ENCODE measurements at regions not wholly inside any gene's neighbourhood (a gene's known extent, or its start where the extent isn't known, plus 50 kb on each side); places are given as distances from the start of the nearest gene placed in this dataset.

- intact Hi-C loops (cut with DNase I) = no loop called here
- H3K36me3 ChIP-seq = no peaks in the 10 kb centered on the region
- TF ChIP-seq POLR2A (IDR thresholded peaks at IDR 0.05) = no peak
- TF ChIP-seq, protein P1, sequence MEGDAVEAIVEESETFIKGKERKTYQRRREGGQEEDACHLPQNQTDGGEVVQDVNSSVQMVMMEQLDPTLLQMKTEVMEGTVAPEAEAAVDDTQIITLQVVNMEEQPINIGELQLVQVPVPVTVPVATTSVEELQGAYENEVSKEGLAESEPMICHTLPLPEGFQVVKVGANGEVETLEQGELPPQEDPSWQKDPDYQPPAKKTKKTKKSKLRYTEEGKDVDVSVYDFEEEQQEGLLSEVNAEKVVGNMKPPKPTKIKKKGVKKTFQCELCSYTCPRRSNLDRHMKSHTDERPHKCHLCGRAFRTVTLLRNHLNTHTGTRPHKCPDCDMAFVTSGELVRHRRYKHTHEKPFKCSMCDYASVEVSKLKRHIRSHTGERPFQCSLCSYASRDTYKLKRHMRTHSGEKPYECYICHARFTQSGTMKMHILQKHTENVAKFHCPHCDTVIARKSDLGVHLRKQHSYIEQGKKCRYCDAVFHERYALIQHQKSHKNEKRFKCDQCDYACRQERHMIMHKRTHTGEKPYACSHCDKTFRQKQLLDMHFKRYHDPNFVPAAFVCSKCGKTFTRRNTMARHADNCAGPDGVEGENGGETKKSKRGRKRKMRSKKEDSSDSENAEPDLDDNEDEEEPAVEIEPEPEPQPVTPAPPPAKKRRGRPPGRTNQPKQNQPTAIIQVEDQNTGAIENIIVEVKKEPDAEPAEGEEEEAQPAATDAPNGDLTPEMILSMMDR (IDR thresholded peaks at IDR 0.05) = no peak
- no peak overlapping the region for H3K27ac ChIP-seq
- H3K4me1 ChIP-seq = no peaks in the 10 kb centered on the region
- H3K27me3 ChIP-seq = no peaks in the 10 kb centered on the region
- no peak for DNase-seq
- no peaks in the 10 kb centered on the region for H3K9me3 ChIP-seq
- no peak overlapping the region for H3K4me3 ChIP-seq (replicated peaks in 1 of 3)
These were observed 263.5 kb downstream of the C4orf33 start for GRCh38 chr4:129359461-129359860.

- Histone ChIP-seq H3K9me3 (no peaks in the 10 kb centered on the region), H3K27ac (no peak overlapping the region), H3K4me3 (replicated peaks in 1 of 3) (no peak overlapping the region), H3K27me3 (no peaks in the 10 kb centered on the region), H3K36me3 (no peaks in the 10 kb centered on the region), H3K4me1 (no peaks in the 10 kb centered on the region)
- DNase-seq = peak; percentile 57 to 62
- TF ChIP-seq, protein P1 (IDR thresholded peaks at IDR 0.05) = peak; percentile 56 to 84 (median 72)
- no peak for TF ChIP-seq POLR2A (IDR thresholded peaks at IDR 0.05)
- intact Hi-C loops (cut with DNase I) = loop anchor here (5.0 kb wide), 1 partner anchor 280 kb away; no protein-coding TSS in a partner anchor
- 11 to 13% methylated on average over 5 of the region's 5 CpGs for WGBS, 2 donors
These were observed 266.8 kb downstream of the C4orf33 start for GRCh38 chr4:129362691-129363274.

- DNase-seq = peak; percentile 12 to 19
- Histone ChIP-seq H3K27ac (no peak overlapping the region), H3K27me3 (no peaks in the 10 kb centered on the region), H3K4me1 (no peaks in the 10 kb centered on the region), H3K9me3 (no peaks in the 10 kb centered on the region), H3K4me3 (replicated peaks in 1 of 3) (no peak overlapping the region), H3K36me3 (no peaks in the 10 kb centered on the region)
- no peak for TF ChIP-seq POLR2A (IDR thresholded peaks at IDR 0.05)
- TF ChIP-seq, protein P1 (IDR thresholded peaks at IDR 0.05) = no peak
- intact Hi-C loops (cut with DNase I) = loop anchor here (5.0 kb wide), 1 partner anchor 277 kb away; no protein-coding TSS in a partner anchor
- 66 to 67% methylated on average over 10 of the region's 10 CpGs for WGBS, 2 donors
These were observed 268.9 kb downstream of the C4orf33 start for GRCh38 chr4:129364747-129365452.

DNA sequence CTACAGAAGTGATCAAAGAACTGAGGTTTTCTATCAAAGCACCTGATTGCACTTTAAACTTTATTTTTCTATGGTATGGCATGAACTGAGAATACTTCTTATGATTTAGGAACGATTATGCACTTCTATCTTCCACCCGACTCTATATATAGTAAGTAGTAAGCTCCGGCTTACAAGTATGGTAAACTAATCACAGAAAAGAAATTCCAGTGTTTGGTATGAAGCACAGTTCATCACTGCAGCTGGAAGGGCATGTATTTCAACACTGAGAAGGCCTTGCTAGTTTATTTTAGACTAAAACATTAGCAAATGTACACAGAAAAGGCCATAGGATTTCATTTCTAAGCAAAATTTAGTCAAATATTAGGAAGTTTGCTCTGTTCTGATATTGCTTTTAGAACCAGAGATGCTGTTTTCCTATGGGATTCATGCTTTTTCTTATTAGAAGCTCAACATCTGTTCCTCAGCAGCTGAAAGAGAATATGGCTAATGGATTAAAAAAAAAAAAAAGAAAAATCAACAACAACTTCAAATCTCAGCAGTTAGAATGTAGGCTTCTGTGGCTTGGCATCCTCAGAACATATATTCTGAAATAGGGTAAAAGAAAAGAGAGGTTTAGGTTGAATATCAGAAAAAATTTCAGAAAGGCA lies 273.5 kb downstream of the C4orf33 start:
- no peaks in the 10 kb centered on the region for H3K36me3 ChIP-seq
- intact Hi-C loops (cut with DNase I) = no loop called here

More for the DNA sequence above, 273.5 kb downstream of the C4orf33 start:
- no peak for TF ChIP-seq POLR2A (IDR thresholded peaks at IDR 0.05)
- TF ChIP-seq, protein P1 (IDR thresholded peaks at IDR 0.05) = no peak
- no peak overlapping the region for H3K4me3 ChIP-seq (replicated peaks in 1 of 3)
- H3K27ac ChIP-seq = no peak overlapping the region
- no peaks in the 10 kb centered on the region for H3K27me3 ChIP-seq
- H3K4me1 ChIP-seq = no peaks in the 10 kb centered on the region
- DNase-seq = no peak
- 86 to 88% methylated on average over 3 of the region's 3 CpGs for WGBS, 2 donors
- no peaks in the 10 kb centered on the region for H3K9me3 ChIP-seq
